ENCODE measurements at regions not wholly inside any gene's neighbourhood (a gene's known extent, or its start where the extent isn't known, plus 50 kb on each side); places are given as distances from the start of the nearest gene placed in this dataset.

DNA sequence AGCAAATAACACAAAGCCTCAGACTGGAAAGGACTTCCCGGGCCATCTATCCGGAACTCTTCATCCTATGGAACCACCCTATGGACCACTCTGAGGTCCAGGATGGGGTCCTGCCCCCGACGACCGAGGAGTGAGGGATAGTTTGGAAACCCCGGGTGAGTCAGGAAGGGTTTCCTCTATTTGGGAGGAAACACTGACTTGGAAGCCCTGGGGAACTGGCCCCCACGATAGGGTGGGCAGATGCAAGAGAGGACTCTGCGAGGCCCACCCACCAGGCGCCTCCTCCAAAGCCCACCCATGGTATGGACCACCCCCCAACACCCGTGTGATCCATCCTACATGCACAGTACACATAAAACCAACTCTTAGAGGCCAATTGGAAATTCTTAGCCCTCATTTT lies 69.4 kb downstream of the CPN2 start:
- no peak for DNase-seq

DNA sequence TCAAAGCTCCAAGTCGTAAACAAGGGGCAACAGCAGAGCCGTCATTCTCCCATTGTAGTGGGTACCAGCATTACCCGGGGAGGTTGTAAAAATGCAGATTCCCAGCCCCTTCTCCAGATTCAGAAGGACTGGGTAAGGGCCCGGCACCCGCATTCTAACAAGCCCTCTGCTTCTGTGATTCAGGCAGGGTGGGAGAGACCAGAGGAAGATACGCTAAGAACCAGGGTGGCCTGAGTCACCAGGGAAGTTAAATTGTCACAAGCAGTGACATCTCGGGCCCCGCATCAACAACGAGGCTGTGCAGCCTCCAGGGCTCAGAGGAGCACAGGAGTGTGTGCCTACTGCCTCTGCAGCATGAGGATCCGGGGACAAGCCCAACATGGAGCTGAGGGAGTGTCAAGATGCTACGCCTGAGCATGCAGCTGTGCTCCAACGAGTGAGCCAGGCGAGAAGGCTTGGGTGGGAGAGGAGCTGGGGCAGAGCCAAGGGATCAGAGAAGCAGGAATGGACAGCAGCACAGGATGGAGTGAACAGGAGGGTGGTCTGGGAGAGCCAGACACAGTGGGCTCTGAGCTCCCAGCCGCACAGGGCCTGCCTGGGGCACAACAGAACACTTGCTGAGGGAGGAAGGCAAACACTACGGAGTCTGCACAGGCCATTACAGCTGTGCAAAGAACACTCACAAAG lies 68.5 kb downstream of the CPN2 start:
- peak; percentile 79 for DNase-seq

DNA sequence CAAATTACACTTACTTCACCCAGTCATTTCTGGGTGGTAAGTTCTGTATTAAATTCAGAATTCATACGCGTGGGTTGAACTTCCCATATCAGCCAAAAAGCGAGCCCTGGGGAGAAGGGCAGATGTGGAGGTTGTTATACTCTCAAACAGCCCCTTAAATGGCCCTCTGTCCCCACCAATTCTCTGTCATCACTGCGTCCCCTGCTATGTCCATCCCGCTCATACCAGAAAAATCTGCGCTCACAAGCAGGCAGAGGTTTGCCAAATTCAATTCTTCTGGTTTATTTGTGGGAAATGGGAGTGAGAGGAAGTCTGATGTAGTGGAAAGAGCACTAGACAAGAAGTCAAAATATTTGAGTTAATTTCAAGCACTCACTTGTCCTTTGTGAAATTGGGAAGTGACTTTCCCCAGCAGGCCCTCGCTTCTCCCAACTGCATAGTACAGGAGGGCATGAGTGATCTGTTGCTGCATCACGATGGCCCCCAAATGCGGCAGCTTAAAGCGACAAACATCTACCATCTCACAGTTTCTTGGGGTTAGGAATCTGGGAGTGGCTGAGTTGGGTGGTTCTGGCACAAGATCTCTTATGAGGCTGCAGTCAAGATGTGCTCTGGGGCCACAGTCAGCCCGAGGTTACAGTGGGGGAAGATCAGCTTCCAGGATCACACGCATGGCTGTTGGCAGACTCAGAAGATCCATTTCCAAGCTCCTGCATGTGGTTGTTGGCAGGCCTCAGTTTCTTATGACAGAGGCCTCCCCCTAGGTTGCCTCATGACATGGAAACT lies 67.7 kb downstream of the CPN2 start:
- no peak for DNase-seq

DNA sequence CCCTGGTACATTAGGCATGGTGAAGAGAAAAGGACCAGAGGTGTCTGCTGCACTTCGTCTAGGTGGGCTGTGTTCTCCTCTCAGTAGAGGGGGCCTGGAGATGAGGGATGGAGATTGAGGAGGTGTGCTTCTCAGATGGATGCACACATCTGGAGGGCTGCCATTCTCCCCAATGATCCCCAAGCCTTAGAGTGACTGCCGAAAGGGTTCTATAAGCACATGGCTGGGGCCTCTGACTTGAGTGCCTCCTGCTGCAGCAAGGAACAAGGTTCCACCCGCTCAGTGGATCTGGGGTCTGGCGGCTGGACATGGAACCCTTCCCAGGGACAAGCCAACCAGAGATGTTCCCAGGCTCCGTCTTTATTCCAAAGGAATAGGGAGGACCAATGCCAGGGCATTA lies 66.8 kb downstream of the CPN2 start:
- no peak for DNase-seq

DNA sequence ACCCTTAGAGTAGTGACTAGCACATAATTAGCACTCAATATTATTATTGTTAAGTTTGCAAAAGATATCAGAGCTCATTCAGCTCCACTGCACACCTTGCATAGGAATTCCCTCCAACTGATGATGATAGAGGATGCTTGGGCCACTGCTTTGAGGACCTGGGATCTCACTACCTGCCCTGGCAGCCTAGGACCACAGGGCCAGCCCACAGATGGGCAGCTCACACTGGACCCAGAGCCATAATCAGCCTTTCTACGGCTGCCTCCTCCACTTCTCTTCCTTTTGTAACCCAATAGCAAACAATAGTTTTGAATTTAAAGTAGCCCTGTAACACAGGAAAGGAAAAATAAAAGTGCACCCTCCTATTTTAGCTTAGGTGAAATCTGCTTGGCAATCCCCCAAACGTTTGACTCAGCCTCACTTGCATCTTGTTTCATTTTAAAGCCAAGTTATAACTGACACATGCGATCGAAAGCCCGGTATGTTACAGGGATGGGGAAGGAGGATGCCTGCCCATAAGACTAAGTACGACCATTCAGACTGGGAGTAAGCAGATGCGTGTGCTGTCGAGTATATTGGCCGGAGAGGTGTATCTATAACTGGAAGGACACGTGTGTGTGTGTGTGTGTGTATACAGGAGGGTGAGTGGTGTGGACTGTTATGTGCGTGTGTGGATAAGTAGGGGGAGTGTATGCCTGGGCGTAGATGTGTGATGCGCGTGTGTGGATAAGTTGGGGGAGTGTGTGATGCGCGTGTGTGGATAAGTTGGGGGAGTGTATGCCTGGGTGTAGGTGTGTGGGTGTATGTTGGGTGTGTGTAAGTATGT lies 65.9 kb downstream of the CPN2 start:
- no peak for DNase-seq

DNA sequence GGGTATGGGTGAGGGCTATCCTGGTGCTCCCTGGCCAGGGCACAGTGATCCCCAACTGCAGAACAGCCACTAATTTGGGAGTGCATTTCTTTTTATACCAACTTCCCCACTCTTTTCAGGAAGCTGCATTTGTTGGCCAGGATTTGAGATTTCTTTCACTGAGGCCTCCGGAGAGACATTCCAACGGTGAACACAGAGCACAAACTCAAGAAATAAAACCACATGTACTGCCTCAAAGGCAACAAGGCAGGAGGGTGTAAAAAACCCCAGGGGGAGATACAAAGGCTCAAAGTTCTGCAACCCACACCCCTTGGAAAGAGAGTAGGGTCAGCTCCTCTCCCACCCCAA lies 65.3 kb downstream of the CPN2 start:
- no peak for DNase-seq

DNA sequence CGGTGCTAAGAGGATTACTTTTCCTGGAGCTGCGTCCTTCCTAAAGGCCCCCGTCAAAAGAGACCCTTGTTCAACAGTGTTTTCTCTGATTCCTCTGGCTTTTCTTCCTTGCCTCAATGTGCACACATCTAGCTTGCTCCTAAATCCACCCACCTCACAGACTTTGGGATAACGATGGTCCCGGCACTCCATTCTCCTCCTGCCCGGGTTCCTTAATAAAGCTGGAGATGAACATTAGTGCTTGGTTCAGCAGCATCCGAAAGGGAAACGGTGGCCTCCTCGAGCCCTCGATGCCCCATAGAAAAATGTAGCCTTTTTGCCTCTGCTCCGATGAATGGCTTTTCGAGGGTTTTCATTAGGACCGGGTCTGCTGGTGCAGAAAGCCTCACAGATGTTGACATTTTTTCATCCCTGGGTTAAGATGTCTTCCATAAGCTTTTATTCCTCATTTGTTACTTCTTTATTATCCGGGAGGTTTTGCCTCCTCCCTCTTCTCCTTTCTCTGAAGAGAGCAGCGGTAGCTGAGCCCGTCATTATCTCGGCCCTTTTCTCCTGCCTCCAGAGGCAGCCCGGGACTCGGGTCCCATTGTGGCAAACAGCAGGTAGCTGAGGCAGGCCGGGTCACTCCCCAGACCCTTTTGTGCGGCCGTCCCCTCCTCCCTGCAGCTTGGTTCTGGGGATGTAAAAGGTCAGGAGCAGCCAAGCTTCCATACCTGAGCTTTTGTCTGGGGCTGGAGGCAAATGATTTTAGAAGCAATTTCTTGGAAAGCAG lies 64.6 kb downstream of the CPN2 start:
- DNase-seq, result peak; percentile 93

DNA sequence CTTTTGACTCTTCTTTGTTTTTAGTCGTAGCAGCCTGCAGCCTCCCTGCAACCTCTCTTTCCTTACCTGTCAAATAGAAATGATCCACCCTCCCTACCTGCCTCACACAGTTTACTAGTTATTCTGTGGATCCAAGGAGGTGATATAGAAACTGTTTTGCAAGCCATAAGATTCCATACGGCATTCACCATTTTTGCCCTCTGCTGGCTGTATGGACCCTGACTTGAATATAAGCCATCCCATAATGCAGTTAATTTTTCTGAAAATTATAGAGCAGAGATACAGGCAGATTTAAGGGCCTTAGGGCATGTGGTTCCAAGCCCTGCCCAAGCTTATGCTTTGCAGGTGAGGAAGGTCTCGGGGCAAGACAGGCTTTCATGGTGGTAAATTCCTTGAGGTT lies 63.8 kb downstream of the CPN2 start:
- peak; percentile 85 for DNase-seq

DNA sequence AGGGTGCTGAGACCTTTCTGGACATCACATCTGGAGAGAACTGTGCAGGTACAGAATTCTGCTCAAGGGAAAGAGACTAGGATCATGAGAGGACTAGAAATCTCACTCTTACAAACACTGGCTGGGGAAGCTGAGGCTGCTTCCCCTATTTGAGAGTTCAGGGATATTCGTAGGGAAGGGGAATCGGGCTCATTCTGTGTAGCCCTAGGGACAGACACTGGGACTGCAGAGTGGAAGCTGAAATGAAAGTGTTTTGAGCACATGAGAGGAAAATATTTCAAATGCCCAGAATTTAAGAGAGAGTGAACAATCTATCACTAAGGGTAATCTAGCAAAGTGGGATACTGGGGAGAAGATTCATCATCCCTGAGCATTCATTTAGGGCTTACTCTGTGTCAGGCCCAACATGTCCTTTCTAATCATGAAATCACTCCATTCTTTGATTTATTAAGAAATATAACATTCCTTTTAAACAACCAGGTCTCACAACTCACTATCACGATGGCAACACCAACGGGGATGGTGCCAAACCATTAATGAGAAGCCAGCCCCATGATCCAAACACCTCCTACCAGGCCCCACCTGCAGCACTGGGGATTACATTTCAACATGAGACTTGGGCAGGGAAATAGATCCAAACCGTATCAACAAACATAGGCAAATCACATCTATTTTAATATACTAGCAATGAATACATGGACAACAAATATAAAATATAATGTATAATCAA lies 63.0 kb downstream of the CPN2 start:
- peak; percentile 40 for DNase-seq
